WI38 (cell line): ENCODE measurements at regions not wholly inside any gene's neighbourhood (a gene's known extent, or its start where the extent isn't known, plus 50 kb on each side); places are given as distances from the start of the nearest gene placed in this dataset.

Experiments
- H3K4me3 ChIP-seq: 2 replicates; pipeline ENCODE4 v1.5.1; 2011; ENCODE audit warnings: low read depth, mild to moderate bottlenecking, control low read depth, low read length
- TF ChIP-seq, protein P1 (sequence below): IDR thresholded peaks from 2 replicates; pipeline ENCODE4 v1.5.1; 2012; ENCODE audit warnings: low read depth, mild to moderate bottlenecking, control low read depth, low read length

DNA sequence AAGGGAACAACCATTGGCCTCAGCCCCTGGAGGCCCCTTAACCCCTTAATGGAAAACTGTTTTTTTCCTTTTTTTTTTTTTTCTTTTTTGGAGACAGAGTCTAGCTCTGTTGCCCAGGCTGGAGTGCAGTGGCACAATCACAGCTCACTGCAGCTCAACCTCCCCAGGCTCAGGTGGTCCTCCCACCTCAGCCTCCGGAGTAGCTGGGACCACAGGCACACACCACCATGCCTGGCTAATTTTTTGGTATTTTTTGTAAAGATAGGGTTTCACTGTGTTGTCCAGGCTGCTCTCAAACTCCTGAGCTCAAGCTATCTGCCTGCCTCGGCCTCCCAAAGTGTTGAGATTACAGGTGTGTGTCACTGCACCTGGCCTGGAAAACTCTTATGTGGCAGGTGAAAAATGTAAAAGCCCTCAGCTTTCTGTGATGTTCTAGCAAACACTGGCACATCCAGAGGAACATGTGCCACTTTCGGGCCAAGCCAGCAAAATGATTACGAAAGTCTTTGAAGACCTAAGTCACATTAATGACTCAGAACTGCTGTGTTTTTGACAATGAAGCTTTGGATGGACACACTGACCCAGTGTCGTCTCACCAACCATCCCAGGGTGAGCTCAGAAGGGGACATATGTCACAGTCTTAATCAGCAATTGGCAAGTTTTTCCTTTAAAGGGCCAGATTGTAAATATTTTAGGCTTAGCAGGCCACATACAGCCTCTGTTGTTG, 189.3 kb upstream of the TPM1 start:
- H3K4me3 ChIP-seq: no peak overlapping the region
- TF ChIP-seq, protein P1, sequence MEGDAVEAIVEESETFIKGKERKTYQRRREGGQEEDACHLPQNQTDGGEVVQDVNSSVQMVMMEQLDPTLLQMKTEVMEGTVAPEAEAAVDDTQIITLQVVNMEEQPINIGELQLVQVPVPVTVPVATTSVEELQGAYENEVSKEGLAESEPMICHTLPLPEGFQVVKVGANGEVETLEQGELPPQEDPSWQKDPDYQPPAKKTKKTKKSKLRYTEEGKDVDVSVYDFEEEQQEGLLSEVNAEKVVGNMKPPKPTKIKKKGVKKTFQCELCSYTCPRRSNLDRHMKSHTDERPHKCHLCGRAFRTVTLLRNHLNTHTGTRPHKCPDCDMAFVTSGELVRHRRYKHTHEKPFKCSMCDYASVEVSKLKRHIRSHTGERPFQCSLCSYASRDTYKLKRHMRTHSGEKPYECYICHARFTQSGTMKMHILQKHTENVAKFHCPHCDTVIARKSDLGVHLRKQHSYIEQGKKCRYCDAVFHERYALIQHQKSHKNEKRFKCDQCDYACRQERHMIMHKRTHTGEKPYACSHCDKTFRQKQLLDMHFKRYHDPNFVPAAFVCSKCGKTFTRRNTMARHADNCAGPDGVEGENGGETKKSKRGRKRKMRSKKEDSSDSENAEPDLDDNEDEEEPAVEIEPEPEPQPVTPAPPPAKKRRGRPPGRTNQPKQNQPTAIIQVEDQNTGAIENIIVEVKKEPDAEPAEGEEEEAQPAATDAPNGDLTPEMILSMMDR: no peak

DNA sequence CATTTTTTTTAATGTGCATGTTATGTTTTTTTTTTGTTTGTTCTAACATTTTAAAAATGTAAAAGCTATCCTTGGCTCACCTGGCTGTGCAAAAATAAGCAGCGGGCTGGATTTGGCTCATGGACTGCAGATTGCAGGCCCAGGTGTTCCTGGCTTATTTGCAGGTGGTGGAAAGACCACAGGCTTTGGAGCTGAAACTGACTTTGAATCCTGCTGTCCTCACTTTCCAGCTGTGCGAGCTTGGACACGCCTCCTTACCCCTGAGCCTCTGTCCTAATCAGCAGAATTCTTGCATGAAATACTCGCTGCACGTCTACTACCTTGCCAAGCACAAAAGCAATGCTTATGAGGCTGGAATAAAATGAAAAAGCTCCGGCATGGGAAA, 188.7 kb upstream of the TPM1 start:
- TF ChIP-seq, protein P1: no peak
- H3K4me3 ChIP-seq: no peak overlapping the region

DNA sequence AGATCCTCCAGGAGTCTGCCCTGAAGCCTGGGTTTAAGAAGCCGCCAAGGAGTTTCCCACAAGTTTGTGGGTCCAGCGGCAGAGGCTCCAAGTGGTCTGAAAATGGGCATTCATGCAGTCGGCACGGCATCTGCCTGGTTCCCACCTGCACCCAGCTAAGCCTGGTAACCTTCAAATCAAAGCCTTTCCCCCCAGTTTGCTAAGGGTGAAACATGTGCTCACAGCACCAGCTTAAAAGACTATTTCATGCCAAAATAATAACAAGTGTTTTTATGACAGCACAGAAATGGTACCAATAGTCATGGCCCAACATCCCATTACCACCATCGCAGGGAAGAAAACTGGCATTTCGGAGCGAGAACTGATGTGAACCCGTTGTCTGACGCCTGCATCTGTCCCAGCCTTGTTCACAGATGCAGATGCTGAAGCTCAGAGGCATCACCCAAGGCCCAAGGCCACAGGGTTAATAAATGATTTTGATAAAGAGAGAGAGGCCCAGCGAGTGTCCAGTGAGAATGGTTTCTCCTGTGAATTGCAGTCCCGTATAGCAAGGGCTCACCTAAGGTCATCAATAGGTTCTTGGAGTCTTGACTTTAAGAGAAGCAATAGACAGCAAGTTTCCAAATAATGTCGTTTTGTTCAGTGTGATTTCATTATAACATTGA, 188.0 kb upstream of the TPM1 start:
- no peak overlapping the region for H3K4me3 ChIP-seq
- TF ChIP-seq, protein P1: no peak

DNA sequence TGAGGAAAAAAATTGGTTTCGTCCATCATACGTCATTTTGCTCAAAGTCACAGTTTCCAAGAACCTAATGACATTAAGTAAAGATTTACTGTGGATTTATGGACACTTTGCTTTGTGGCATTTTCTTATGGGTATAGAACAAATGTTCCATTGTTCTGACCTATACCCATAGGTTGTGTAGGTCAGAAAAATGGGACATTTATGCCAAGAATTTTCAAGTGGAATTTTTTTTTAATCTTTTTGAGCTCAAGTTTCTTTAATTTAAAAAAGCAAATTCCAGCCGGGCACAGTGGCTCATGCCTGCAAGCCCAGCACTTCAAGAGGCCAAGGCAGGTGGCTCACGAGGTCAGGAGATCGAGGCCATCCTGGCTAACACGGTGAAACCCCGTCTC, 187.5 kb upstream of the TPM1 start:
- H3K4me3 ChIP-seq: no peak overlapping the region
- TF ChIP-seq, protein P1: no peak

DNA sequence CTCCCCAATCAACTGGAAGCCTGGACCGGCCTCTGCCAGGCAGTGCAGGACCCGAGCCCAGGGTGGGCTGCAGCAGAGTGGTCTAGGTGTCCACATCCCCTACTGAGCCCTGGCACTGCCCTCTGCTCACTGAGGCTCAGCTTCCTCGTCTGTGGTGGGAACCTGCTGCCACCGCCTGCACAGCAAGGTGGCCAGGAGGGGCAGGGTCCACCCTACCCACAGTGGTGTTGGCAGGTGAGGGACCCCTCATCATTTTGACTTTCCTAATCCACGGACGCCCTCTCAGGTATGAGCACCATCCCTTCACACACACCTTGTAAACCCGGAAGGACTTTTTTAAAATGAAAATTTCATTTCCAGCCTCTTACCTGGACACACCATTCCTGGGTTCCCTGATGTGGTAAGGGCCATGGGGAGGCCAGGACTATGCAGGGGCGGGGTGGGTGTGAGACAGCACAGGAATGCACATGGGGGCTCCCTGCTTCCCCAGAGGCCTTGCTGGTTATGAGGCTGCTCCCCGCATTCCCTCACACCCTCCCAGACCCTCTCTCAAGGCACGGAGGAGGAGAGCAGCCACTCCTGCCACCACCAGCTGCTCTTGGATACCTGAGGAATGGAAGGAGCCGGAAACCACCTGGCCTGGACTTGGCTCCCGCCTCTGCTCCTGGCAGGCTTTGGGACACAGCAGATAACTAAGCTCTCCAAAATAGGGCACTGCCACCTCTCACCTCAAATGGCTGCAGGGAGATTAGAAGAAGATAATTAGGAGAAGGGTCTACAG, 185.9 kb upstream of the TPM1 start:
- TF ChIP-seq, protein P1: no peak
- no peak overlapping the region for H3K4me3 ChIP-seq

DNA sequence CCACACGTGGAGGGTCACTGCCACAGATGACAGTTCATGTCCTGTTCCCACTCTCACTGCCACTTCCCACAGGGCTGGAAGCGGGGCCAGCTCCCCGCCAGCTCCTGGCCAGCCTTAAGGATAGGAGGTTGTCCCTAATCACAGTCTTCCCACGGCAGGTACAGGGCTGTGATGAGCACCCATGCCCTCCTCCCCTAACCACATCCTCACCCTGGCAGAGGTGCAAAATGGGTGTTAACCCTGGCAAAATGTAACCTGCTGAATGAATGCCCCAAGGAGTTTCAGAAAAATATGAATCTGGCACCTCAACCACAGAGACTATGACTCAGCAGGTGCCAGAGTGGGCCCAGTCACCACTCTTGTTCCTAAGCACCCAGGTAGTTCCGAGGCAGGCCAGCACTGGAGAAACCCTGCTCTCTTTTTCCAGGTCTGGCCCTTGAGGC, 185.1 kb upstream of the TPM1 start:
- TF ChIP-seq, protein P1: no peak
- no peak overlapping the region for H3K4me3 ChIP-seq

DNA sequence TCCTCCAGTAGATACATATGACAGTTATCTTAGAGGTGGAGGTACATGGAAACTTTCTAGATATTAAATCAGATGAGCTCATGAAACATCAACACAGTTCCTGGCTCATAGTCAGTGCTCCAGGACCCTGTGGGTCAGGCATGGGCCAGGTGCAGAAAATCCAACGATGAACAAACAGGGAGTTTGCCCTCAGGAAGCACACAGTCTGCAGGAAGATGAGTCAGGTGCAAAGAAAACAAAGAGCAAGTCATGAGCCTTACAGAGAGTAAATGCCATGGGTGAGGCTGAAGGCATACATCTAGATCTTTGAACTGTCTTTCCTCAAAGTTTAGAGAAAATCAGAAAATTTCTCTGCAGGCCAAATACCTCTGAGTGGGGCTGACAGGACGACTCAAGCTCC, 184.2 kb upstream of the TPM1 start:
- no peak overlapping the region for H3K4me3 ChIP-seq
- TF ChIP-seq, protein P1: no peak
